Gastroesophageal sphincter (tissue), 3 donors: ENCODE measurements at regions not wholly inside any gene's neighbourhood (a gene's known extent, or its start where the extent isn't known, plus 50 kb on each side); places are given as distances from the start of the nearest gene placed in this dataset.

Experiments
- CTCF ChIP-seq, 4 experiments: fragments of 200-600 bp in 2 of 4; fragments of 450-650 bp in 2 of 4; sonication (generic) in 1 of 4; IDR thresholded peaks; one replicate each; pipeline ENCODE4 v1.5.1; 2017 to 2019; ENCODE audit warnings: antibody characterized with exemption in 4 of 4, mild to moderate bottlenecking in 2 of 4, moderate library complexity in 2 of 4
- POLR2A ChIP-seq, 2 donors: fragments of 450-650 bp; IDR thresholded peaks; one replicate each; pipeline ENCODE4 v1.6.1; 2017; ENCODE audit warnings: antibody characterized with exemption in 2 of 2, mild to moderate bottlenecking in 2 of 2, moderate library complexity in 1 of 2

DNA sequence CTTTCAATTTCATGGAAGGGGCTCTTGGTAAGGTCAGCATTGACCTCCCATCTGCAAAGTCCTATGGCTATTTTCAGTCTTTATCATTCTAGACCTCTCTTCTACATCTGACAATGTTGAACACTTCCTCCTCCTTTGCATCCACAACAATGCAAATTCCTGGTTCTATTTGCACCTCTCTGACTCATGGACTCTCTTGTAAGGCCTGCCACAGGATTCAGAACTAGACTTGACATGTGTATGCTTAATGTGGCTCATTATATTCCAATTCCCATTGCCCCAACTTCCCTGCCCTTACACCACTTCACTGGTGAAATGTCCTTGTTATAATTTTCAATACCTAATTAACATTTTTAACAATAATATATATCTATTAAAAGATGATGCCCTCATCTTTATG, 314.3 kb upstream of the FGF13 start:
- no peak for TF ChIP-seq POLR2A (IDR thresholded peaks at IDR 0.05)
- TF ChIP-seq CTCF (IDR thresholded peaks at IDR 0.05) = no peak
